ENCODE measurements at regions not wholly inside any gene's neighbourhood (a gene's known extent, or its start where the extent isn't known, plus 50 kb on each side); places are given as distances from the start of the nearest gene placed in this dataset.
"Not testable (repeated sequence)": the region's sequence is repeated elsewhere in the genome, so short reads cannot be mapped to it uniquely, and the experiment has no call there.

- intact Hi-C loops (cut with micrococcal nuclease), result no loop called here
- no peak overlapping the region for H3K27ac Mint-ChIP-seq
- no peaks in the 10 kb centered on the region for H3K4me1 Mint-ChIP-seq (ENCODE audit: low read depth)
- H3K27me3 Mint-ChIP-seq, result peaks cover 3% of the 10 kb centered on the region
- no peak for DNase-seq
- CTCF ChIA-PET, result no interaction called here
- no peak overlapping the region for H3K4me3 Mint-ChIP-seq
- POLR2A ChIA-PET, result no interaction called here
- H3K9me3 Mint-ChIP-seq, result no peaks in the 10 kb centered on the region
- no peaks in the 10 kb centered on the region for H3K36me3 Mint-ChIP-seq
Measured at GRCh38 chr20:48042628-48043027, 257.3 kb upstream of the SULF2 start.

- intact Hi-C loops (cut with micrococcal nuclease), result no loop called here
- no peak overlapping the region for H3K4me3 Mint-ChIP-seq
- H3K36me3 Mint-ChIP-seq, result no peaks in the 10 kb centered on the region
- no peaks in the 10 kb centered on the region for H3K9me3 Mint-ChIP-seq
- DNase-seq, result no peak
- ChIA-PET POLR2A (no interaction called here), CTCF (no interaction called here)
- no peaks in the 10 kb centered on the region for H3K4me1 Mint-ChIP-seq (ENCODE audit: low read depth)
- H3K27me3 Mint-ChIP-seq, result peaks cover 5% of the 10 kb centered on the region
- no peak overlapping the region for H3K27ac Mint-ChIP-seq
Measured at GRCh38 chr20:48041078-48041780, 255.9 kb upstream of the SULF2 start.

GRCh38 chr20:48040491-48040890, 255.2 kb upstream of the SULF2 start:
- no peaks in the 10 kb centered on the region for H3K36me3 Mint-ChIP-seq
- H3K27ac Mint-ChIP-seq, result no peak overlapping the region
- H3K4me3 Mint-ChIP-seq, result no peak overlapping the region
- H3K4me1 Mint-ChIP-seq (ENCODE audit: low read depth), result no peaks in the 10 kb centered on the region
- intact Hi-C loops (cut with micrococcal nuclease), result no loop called here
- CTCF ChIA-PET, result no interaction called here
- POLR2A ChIA-PET, result no interaction called here
- DNase-seq, result no peak
- H3K27me3 Mint-ChIP-seq, result peaks cover 5% of the 10 kb centered on the region
- no peaks in the 10 kb centered on the region for H3K9me3 Mint-ChIP-seq

- no peak for DNase-seq
- no peaks in the 10 kb centered on the region for H3K4me1 Mint-ChIP-seq (ENCODE audit: low read depth)
- H3K36me3 Mint-ChIP-seq, result no peaks in the 10 kb centered on the region
- peaks cover 5% of the 10 kb centered on the region for H3K27me3 Mint-ChIP-seq
- POLR2A ChIA-PET, result no interaction called here
- intact Hi-C loops (cut with micrococcal nuclease), result no loop called here
- no peak overlapping the region for H3K4me3 Mint-ChIP-seq
- CTCF ChIA-PET, result no interaction called here
- H3K27ac Mint-ChIP-seq, result no peak overlapping the region
- no peaks in the 10 kb centered on the region for H3K9me3 Mint-ChIP-seq
Measured at GRCh38 chr20:48040051-48040450, 254.8 kb upstream of the SULF2 start.

- Mint-ChIP-seq H3K27ac (no peak overlapping the region), H3K9me3 (no peaks in the 10 kb centered on the region), H3K4me3 (no peak overlapping the region), H3K4me1 (ENCODE audit: low read depth) (no peaks in the 10 kb centered on the region), H3K27me3 (peaks cover 8% of the 10 kb centered on the region), H3K36me3 (no peaks in the 10 kb centered on the region)
- ChIA-PET CTCF (no interaction called here), POLR2A (no interaction called here)
- no peak for DNase-seq
- intact Hi-C loops (cut with micrococcal nuclease), result no loop called here
Measured at GRCh38 chr20:48039514-48039913, 254.2 kb upstream of the SULF2 start.

- Mint-ChIP-seq H3K4me1 (ENCODE audit: low read depth) (no peaks in the 10 kb centered on the region), H3K4me3 (no peak overlapping the region), H3K9me3 (no peaks in the 10 kb centered on the region), H3K27ac (no peak overlapping the region), H3K36me3 (no peaks in the 10 kb centered on the region), H3K27me3 (peaks cover 8% of the 10 kb centered on the region)
- CTCF ChIA-PET, result no interaction called here
- DNase-seq, result no peak
- POLR2A ChIA-PET, result no interaction called here
- intact Hi-C loops (cut with micrococcal nuclease), result no loop called here
Measured at GRCh38 chr20:48038713-48039112, 253.4 kb upstream of the SULF2 start.

- H3K27ac Mint-ChIP-seq; H3K9me3 Mint-ChIP-seq; H3K4me3 Mint-ChIP-seq; intact Hi-C loops (cut with micrococcal nuclease); CTCF ChIA-PET; DNase-seq; POLR2A ChIA-PET; H3K36me3 Mint-ChIP-seq; H3K4me1 Mint-ChIP-seq (ENCODE audit: low read depth): not testable (repeated sequence)
- H3K27me3 Mint-ChIP-seq, result peaks cover 11% of the 10 kb centered on the region
Measured at GRCh38 chr20:48037798-48038197, 252.5 kb upstream of the SULF2 start.

GRCh38 chr20:48035961-48036731, 250.9 kb upstream of the SULF2 start:
- intact Hi-C loops (cut with micrococcal nuclease), result no loop called here
- no peak overlapping the region for H3K27ac Mint-ChIP-seq
- no peaks in the 10 kb centered on the region for H3K36me3 Mint-ChIP-seq
- ChIA-PET POLR2A (no interaction called here), CTCF (no interaction called here)
- no peaks in the 10 kb centered on the region for H3K9me3 Mint-ChIP-seq
- H3K27me3 Mint-ChIP-seq, result peaks cover 14% of the 10 kb centered on the region
- no peaks in the 10 kb centered on the region for H3K4me1 Mint-ChIP-seq (ENCODE audit: low read depth)
- H3K4me3 Mint-ChIP-seq, result no peak overlapping the region
- DNase-seq, result no peak

- POLR2A ChIA-PET, result no interaction called here
- H3K27me3 Mint-ChIP-seq, result peaks cover 14% of the 10 kb centered on the region
- no peak overlapping the region for H3K4me3 Mint-ChIP-seq
- H3K36me3 Mint-ChIP-seq, result no peaks in the 10 kb centered on the region
- no peaks in the 10 kb centered on the region for H3K9me3 Mint-ChIP-seq
- CTCF ChIA-PET, result no interaction called here
- intact Hi-C loops (cut with micrococcal nuclease), result no loop called here
- H3K27ac Mint-ChIP-seq, result no peak overlapping the region
- H3K4me1 Mint-ChIP-seq (ENCODE audit: low read depth), result no peaks in the 10 kb centered on the region
- DNase-seq, result no peak
Measured at GRCh38 chr20:48034751-48035150, 249.5 kb upstream of the SULF2 start.

GRCh38 chr20:48033005-48033404, 247.7 kb upstream of the SULF2 start:
- peaks cover 11% of the 10 kb centered on the region for H3K27me3 Mint-ChIP-seq
- H3K4me3 Mint-ChIP-seq; intact Hi-C loops (cut with micrococcal nuclease); H3K36me3 Mint-ChIP-seq; H3K4me1 Mint-ChIP-seq (ENCODE audit: low read depth); DNase-seq; H3K9me3 Mint-ChIP-seq; POLR2A ChIA-PET; H3K27ac Mint-ChIP-seq; CTCF ChIA-PET: not testable (repeated sequence)

- intact Hi-C loops (cut with micrococcal nuclease), result no loop called here
- Mint-ChIP-seq H3K36me3 (no peaks in the 10 kb centered on the region), H3K4me3 (no peak overlapping the region), H3K27me3 (peaks cover 10% of the 10 kb centered on the region), H3K27ac (no peak overlapping the region), H3K9me3 (no peaks in the 10 kb centered on the region), H3K4me1 (ENCODE audit: low read depth) (no peaks in the 10 kb centered on the region)
- CTCF ChIA-PET, result no interaction called here
- DNase-seq, result no peak
- POLR2A ChIA-PET, result no interaction called here
Measured at GRCh38 chr20:48031122-48031521, 245.8 kb upstream of the SULF2 start.

- no peaks in the 10 kb centered on the region for H3K36me3 Mint-ChIP-seq
- POLR2A ChIA-PET, result no interaction called here
- no peak for DNase-seq
- H3K4me1 Mint-ChIP-seq (ENCODE audit: low read depth), result no peaks in the 10 kb centered on the region
- H3K27ac Mint-ChIP-seq, result no peak overlapping the region
- peaks cover 2% of the 10 kb centered on the region for H3K9me3 Mint-ChIP-seq
- intact Hi-C loops (cut with micrococcal nuclease), result no loop called here
- no peak overlapping the region for H3K4me3 Mint-ChIP-seq
- CTCF ChIA-PET, result no interaction called here
- H3K27me3 Mint-ChIP-seq, result peaks cover 6% of the 10 kb centered on the region
Measured at GRCh38 chr20:48026981-48027592, 241.8 kb upstream of the SULF2 start.

GRCh38 chr20:48025661-48026060, 240.4 kb upstream of the SULF2 start:
- H3K4me3 Mint-ChIP-seq, result no peak overlapping the region
- intact Hi-C loops (cut with micrococcal nuclease), result no loop called here
- CTCF ChIA-PET, result no interaction called here

More at GRCh38 chr20:48025661-48026060, 240.4 kb upstream of the SULF2 start:
- Mint-ChIP-seq H3K4me1 (ENCODE audit: low read depth) (no peaks in the 10 kb centered on the region), H3K27ac (no peak overlapping the region), H3K9me3 (peaks cover 2% of the 10 kb centered on the region), H3K36me3 (no peaks in the 10 kb centered on the region), H3K27me3 (peaks cover 11% of the 10 kb centered on the region)
- DNase-seq, result no peak
- POLR2A ChIA-PET, result no interaction called here

Measured in activated CD4-positive, alpha-beta memory T cell treated with anti-CD3 and anti-CD28 coated beads for 36 hours (primary cell).